ENCODE measurements at regions not wholly inside any gene's neighbourhood (a gene's known extent, or its start where the extent isn't known, plus 50 kb on each side); places are given as distances from the start of the nearest gene placed in this dataset.

DNA sequence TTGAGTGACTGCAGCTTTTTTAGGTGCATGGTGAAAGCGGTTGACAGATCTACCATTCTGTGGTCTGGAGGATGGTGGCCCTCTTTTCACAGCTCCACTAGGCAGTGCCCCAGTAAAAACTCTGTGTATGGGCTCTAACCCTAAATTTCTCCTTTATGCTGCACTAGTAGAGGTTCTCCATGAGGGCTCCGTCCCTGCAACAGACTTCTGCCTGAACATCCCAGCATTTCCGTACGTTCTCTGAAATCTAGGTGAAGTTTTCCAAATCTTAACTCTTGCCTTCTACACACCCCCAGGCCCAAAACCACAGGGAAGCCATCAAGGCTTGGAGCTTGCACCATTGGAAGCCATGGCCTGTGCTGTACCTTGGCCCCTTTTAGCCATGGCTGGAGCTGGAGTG lies 1898.1 kb upstream of the NUDT12 start:
- TF ChIP-seq EZH2phosphoT487 (IDR thresholded peaks at IDR 0.05; ENCODE audit: borderline replicate concordance, low read depth) (no peak), TAF1 (IDR thresholded peaks at IDR 0.05; ENCODE audit: borderline replicate concordance, low read depth, low read length) (no peak), CTCF (IDR thresholded peaks at IDR 0.05) (no peak), GABPA (IDR thresholded peaks at IDR 0.05; ENCODE audit: low read depth) (no peak), MEF2A (IDR thresholded peaks at IDR 0.05; ENCODE audit: borderline replicate concordance, low read depth) (no peak), MAX (IDR thresholded peaks at IDR 0.05; ENCODE audit: low read depth) (no peak), EP300 (IDR thresholded peaks at IDR 0.05; ENCODE audit: borderline replicate concordance in 1 of 2, low read depth in 1 of 2, low read length in 1 of 2) (no peak), SIN3A (IDR thresholded peaks at IDR 0.05; ENCODE audit: borderline replicate concordance, low read depth, low read length) (no peak), JUND (IDR thresholded peaks at IDR 0.05) (no peak), RAD21 (IDR thresholded peaks at IDR 0.05; ENCODE audit: low read length) (no peak)
- TF ChIP-seq, protein P1, sequence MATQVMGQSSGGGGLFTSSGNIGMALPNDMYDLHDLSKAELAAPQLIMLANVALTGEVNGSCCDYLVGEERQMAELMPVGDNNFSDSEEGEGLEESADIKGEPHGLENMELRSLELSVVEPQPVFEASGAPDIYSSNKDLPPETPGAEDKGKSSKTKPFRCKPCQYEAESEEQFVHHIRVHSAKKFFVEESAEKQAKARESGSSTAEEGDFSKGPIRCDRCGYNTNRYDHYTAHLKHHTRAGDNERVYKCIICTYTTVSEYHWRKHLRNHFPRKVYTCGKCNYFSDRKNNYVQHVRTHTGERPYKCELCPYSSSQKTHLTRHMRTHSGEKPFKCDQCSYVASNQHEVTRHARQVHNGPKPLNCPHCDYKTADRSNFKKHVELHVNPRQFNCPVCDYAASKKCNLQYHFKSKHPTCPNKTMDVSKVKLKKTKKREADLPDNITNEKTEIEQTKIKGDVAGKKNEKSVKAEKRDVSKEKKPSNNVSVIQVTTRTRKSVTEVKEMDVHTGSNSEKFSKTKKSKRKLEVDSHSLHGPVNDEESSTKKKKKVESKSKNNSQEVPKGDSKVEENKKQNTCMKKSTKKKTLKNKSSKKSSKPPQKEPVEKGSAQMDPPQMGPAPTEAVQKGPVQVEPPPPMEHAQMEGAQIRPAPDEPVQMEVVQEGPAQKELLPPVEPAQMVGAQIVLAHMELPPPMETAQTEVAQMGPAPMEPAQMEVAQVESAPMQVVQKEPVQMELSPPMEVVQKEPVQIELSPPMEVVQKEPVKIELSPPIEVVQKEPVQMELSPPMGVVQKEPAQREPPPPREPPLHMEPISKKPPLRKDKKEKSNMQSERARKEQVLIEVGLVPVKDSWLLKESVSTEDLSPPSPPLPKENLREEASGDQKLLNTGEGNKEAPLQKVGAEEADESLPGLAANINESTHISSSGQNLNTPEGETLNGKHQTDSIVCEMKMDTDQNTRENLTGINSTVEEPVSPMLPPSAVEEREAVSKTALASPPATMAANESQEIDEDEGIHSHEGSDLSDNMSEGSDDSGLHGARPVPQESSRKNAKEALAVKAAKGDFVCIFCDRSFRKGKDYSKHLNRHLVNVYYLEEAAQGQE (IDR thresholded peaks at IDR 0.05; ENCODE audit: low read depth, low read length): no peak
